GM12864 (cell line): ENCODE measurements at regions not wholly inside any gene's neighbourhood (a gene's known extent, or its start where the extent isn't known, plus 50 kb on each side); places are given as distances from the start of the nearest gene placed in this dataset.

ENCODE experiments used
- DNase-seq: peaks from one replicate; pipeline ENCODE4 v3.0.0-alpha.2; 2011; ENCODE audit warnings: low read depth
- H3K4me3 ChIP-seq: 2 replicates; pipeline ENCODE4 v1.5.1; 2011; ENCODE audit warnings: mild to moderate bottlenecking, low read depth, low read length, control low read depth
- TF ChIP-seq, protein P1 (sequence below): IDR thresholded peaks from 2 replicates; pipeline ENCODE4 v1.5.1; 2011; ENCODE audit warnings: low read depth, mild to moderate bottlenecking, moderate library complexity, low read length, control low read depth, inconsistent platforms; ENCODE audit errors: missing control alignments

DNA sequence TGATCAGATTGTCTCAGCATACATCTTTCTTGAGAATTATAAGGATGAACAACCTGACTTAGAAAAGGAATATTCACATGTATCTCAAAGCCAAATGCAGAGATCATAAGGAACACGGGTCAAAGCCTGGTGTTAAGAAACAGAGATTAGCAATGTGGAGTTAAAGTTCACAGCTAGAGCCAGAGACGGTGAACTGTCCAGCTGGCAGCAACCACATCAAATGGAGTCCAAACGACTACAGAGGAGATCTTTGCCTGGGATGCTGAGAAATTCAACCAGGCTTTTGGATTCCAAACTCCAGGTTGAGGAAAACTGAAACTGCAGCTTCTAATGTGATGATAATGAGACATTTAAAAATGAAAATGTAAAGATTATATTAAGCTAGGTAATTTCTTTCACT lies 939.9 kb upstream of the NXPH2 start:
- H3K4me3 ChIP-seq: no peak overlapping the region
- no peak for DNase-seq
- TF ChIP-seq, protein P1, sequence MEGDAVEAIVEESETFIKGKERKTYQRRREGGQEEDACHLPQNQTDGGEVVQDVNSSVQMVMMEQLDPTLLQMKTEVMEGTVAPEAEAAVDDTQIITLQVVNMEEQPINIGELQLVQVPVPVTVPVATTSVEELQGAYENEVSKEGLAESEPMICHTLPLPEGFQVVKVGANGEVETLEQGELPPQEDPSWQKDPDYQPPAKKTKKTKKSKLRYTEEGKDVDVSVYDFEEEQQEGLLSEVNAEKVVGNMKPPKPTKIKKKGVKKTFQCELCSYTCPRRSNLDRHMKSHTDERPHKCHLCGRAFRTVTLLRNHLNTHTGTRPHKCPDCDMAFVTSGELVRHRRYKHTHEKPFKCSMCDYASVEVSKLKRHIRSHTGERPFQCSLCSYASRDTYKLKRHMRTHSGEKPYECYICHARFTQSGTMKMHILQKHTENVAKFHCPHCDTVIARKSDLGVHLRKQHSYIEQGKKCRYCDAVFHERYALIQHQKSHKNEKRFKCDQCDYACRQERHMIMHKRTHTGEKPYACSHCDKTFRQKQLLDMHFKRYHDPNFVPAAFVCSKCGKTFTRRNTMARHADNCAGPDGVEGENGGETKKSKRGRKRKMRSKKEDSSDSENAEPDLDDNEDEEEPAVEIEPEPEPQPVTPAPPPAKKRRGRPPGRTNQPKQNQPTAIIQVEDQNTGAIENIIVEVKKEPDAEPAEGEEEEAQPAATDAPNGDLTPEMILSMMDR: no peak

- TF ChIP-seq, protein P1: no peak
- H3K4me3 ChIP-seq: no peak overlapping the region
- DNase-seq: no peak
Observed at GRCh38 chr2:139704606-139705005, 924.4 kb upstream of the NXPH2 start.

- H3K4me3 ChIP-seq: no peak overlapping the region
- TF ChIP-seq, protein P1: no peak
- no peak for DNase-seq
Observed at GRCh38 chr2:139694327-139694726, 914.1 kb upstream of the NXPH2 start.

DNA sequence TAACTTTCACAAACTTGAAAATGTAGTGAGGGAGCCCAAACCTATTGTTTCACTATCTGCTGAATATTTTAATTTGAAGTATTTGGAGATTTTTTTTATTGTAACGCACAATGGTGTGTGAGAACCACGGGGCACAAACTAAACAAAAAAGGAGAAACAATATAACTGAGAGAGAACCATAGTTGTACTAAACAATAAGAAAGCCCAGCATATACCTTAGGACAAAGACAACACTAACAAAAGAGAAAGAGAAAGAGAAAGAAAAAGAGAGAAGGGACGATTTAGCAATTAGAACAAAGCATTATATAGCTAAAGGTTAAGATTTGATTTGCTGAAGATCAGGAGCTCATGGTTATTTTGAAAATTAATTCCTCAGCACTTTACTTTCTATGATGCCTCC lies 906.0 kb upstream of the NXPH2 start:
- no peak for DNase-seq
- no peak overlapping the region for H3K4me3 ChIP-seq
- TF ChIP-seq, protein P1: no peak

DNA sequence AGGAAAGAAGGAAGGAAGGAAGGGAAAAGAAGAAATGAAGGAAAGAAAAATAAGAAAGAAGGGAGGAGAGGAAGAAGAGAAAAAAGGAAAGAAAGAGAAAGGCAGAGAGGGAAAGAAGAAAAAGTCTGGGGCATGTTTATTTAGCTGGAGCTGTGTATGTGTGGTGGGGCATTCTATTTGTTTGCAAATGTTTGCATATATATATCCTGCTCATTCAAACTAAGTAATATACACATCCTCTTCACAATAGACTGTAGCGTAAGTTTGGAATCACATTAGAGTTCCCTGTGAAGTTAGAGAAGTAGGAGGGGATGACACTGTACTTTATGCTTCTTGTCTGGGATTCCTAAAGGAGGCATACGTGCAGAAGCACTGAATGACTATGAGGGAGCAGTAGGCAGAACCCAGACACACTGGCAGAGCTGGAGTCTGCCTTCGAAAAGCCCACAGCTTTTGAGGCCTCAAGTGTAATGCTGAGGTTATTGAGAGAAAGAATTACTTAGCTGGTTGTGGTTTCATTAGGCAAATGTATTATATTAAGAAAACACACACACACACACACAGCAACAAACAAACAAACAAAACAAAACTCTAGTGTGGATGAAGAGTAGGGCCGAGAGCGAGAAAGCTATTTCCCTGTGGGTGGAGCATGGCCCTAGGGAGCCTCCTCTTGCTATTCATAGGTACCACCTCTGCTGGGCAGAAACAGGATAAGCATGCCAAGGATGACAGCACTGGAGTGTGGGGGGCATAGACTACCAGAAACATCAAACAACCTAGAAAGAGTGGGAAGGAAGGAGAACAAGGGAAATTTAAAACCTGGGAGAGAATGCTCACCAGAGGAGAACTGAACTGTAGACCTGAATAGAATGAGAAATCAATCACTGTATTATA lies 905.1 kb upstream of the NXPH2 start:
- no peak for DNase-seq
- TF ChIP-seq, protein P1: no peak
- H3K4me3 ChIP-seq: no peak overlapping the region

DNA sequence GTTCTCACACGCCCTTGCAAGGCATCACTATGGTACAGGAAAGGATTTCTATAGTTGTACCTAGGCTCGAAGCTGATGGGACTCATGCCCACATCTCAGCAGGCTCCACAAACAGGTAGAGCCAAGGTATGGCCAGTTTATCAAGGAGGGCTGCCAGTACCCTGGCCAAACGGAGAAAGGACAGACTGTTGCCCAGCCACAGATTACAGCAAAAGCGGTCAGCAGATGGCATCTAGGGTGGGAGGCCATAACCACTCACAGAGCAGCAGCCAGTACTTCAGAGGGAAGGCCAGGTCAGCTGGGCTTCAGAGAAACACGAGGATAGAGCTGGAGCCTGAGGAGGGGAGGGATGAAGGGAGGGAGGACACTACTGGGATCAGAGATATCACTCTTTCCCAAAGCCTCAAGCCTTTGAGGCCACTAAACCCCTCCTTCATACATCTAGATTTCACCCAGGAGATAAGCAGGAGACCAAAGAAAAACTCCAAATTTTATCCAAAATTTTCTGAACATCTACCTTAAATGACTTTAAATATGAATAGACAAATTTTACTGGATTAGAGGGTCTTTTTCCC lies 904.2 kb upstream of the NXPH2 start:
- no peak for DNase-seq
- TF ChIP-seq, protein P1: no peak
- H3K4me3 ChIP-seq: no peak overlapping the region
